HG02798 (cell line): ENCODE measurements at regions not wholly inside any gene's neighbourhood (a gene's known extent, or its start where the extent isn't known, plus 50 kb on each side); places are given as distances from the start of the nearest gene placed in this dataset.

Experiments used
- ATAC-seq: cut with Tn5 transposase; IDR thresholded peaks from one replicate; pipeline ENCODE4 v1.9.1; 2021; ENCODE audit warnings: mild to moderate bottlenecking; ENCODE audit not compliant: unreplicated experiment, poor library complexity

DNA sequence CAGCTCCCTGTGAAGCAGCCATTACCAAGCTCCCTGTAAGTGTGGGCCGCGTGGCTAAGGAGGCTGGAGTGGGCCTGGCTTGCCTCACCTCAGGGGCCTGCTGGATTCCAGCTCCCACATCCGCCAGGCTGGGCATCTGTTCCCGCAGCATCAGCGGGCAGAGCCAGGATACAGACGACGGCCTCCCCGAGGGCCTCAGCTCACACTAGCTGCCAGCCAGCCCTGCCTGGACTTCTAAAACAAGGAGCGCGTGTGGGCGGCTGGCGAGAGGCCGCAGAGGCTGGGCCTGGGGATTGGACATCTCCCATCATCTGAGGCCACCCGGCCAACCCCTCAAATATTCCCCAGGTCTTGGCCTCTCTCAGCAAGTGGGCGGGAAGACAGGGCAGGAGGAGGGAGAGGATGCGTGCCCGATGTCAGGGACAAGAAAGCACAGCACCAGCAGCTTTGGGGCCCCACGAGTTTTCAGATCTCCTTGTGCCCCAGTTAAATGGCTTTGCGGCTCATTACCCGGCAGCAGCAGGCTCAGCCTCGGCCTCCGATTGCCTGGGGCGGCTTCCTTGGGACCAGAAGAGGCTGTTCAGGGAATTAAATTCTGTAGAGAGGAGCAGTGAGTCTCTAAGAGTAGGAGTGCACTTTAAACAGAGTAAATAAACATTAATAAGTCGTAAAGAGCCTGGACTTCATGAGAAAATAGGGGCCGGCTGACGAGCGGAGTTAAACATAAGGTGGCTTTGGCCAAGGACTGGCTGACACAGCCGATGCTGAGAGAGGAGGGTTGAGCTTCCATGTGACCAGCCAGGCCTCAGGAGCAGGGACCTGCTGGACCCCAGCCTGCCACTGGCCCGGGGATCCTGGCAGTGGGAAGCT is 208.9 kb upstream of the C1orf174 start:
- ATAC-seq = no peak

DNA sequence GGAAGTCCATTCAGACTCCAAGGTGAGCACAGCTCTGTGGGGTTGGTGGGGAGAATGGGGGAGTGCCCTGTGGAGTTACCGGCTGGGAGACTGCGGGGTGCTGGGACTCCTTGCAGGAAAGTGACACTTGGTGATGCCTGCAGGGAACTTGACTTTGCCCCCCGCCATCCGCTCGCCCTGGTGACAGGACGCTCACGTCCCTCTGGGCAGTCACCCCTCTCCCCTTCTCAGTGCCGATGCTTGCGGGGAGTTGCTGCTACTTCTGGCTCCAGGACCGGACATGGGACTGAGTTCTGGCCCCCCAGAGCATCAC is 209.5 kb upstream of the C1orf174 start:
- ATAC-seq = no peak

DNA sequence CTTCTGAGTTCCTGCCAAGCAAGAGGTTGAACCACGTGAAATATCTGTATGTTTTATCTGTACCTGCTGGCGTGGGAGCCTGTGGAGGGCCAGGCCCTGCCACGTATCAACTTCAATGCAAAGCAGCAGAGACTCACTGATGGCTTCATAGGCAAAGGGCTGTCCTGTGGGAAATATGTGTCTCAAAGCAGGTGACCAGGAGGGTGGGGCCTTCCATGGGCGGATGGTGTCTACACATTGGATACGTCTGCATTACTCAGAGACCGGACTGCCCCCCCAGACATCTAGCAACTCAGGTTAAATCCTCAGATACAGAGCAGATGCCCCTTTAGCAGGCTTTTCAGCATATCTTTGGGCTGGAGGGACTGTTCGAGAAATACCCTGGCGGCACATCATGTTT is 210.8 kb upstream of the C1orf174 start:
- ATAC-seq = no peak

DNA sequence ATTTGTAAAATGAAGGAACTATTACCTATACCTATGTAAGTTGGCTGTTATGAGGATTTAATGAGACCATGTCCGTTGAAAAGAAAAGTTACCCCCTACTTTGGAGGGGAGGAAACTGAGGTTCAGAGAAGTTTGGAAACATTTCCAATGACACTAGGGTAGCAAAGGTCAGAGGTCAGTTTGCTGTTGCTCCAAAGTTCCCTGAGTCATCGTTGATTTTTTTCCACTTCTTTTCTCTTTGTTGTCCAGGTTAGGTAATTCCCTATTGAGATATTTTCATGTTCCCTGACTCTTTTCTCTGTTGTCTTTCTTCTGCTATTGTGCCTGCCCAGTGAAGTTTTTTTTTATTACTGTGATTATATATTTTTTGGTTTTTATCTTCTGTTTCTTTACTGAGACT is 213.8 kb upstream of the C1orf174 start:
- ATAC-seq = no peak

DNA sequence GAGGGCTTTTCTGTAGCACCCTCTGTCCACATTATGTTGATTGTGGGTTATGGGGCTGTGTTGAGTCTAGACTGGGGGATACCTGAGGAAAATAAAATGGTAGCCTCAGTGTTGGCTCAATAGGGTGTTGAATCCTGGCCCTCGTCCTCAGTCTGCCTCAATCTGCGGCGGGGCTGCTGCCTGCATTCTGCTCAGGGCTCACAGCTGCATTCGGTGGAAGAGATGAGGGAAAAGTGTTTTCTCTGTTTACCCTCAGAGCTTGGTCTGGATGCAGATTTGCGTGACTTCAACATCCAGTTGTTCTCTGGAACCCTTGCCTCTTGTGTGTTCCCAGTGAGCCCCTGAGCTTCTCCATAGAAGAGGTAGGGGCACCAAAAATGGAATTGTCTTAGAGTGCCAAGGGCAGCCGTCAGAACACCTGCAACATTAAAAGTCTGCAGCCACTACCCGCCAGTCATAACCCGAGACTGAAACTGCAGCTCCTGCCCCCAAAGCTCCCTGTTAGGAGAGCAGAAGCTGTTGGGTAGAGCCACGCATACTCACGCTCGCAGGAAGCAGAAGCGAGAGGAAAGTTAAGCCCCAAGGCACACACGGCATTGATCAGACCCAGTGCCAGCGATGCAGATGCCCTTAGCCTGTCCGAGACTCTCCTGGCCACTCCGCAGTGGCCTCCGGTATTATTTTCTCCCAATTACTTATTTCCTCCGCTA is 215.3 kb upstream of the C1orf174 start:
- no peak for ATAC-seq

DNA sequence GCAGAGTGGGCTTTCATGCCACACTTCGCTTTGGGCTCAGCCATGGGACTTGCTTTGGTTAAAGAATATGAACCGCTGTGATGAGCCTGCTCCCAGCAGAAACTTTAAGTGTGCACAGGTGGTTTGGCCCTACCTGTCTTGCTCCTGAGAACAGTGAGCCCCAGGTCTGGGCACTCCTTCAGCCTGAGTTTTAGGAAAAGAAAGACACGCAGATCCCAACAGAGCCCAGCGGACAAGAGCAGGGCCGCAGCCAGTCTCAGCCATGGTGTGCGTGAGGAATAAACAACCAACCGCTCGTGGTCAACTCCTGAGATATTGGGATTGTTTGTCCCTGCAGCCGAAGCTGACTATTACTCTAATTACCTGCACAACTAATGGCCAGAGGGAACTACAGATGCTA is 217.1 kb upstream of the C1orf174 start:
- ATAC-seq = no peak

DNA sequence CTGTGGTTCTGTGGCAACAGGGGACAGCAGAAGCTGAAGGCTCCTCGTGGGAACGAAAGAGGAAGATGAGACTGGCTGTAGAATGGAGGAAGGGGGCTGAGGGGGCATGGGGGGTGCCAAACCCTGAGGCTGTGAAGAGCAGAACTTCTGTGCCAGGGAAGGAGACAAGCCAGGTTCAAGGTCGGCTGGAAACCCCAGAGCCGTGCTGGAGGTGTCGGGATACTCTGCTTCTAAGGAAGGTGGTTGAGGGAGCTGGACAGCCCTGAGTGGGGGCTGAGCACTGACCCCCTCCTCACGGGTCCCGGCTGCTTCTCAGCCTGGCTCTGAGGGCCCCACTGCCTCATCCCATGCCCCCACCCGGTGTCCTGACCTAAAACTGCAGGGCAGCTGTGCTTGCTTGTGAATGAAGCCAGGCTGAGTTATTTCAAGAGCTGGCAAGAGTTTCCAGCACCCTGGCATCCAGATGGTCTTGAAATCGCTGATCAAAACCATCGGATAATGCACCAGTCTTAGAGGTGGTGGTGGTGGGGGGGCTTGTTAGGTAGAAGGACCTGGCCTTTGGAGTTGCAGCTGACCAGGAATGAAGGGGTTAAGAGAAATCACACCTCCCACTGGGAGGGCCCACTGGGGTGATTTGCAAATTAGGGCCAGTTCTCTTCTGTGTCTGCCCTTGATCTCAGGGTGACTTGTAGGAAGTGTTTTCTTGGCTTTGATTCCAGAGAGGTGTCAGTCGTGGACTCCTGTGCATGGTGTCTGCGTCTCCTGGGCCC is 218.9 kb upstream of the C1orf174 start:
- ATAC-seq = no peak

DNA sequence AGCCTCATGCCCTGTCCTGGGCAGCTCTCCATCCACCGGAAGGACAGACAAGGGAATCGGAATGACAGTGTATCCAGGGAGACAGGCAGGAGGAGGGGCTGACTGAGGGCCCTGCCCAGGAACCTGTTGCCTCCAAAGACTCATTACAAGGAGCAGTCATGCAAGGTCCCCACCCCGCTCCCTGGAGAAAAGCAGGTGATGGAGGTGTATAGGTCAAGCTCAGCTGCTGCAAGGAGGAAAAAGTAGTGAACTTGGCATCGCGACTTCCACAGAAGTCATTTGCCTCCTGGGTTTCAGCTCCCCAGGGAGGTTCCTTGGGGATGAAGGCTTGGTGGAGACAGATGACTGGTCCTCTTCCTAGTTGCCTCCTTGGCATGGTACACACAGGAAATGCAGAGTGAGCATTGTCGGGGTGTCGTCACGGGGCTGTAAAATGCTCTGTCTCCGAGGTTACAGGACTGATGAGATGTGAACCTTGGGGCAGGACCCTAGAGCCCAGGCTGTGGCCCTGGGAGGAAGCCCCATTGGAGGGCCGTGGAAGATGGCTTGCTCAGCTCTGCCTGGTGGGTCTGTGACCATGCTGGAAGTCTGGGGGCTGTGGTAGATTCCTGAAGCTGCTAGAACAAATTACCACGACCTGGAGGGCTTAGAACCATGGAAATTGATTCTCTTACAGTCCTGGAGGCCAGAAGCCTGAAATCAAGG is 219.6 kb upstream of the C1orf174 start:
- no peak for ATAC-seq

DNA sequence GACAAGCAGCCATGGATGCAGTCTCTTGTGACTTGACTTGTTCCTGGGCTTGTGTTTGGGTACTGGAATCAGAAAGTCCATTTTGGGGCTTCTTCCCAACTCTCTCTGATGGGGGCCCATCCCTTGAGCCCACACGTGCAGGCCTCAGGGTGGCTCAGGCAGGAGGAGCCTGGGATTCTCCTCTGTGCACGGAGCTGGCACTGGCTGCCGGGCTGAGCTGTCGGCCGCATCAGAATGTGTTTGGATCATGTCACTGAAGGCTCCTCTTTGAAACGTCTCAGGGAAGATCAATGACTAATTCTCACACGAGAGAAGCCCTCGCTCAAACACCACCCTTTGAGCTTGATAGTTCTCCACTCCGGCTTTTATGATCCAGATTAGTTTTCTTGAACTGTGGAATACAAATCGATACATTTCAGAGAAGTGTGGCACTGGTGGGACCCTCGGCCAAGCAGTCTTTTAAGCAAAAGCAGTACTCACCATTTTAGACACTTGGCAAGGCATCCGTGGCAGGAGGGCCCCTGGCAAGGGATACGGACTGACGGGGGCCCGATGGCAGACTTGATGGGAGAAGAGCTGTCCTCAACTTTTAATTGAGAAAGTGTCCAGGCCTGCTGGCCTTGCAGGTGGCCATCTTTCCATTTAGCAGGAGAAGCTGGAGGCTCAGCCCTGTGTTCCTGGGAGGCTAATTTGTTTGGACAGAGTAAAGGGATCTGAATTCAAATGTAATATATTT is 220.7 kb upstream of the C1orf174 start:
- no peak for ATAC-seq

DNA sequence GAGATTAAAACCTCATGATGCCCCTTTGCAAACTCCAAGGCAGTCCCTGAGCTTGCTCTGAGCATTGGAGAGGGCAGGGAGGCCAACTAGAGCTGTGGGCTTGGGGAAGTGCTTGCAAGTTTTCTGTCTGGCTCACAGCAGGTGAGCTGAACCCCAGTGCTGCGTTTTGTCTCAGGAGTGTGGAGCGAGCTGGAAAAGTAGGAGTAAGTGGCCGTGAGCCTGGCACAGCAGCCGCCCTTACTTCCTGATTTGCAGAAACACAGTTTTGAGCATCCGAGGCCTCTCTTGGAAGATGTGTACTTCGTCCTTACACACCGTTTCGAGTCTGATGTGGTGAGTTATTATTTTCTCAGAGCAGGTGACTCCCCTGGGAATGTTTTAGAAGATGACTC is 221.2 kb upstream of the C1orf174 start:
- no peak for ATAC-seq

DNA sequence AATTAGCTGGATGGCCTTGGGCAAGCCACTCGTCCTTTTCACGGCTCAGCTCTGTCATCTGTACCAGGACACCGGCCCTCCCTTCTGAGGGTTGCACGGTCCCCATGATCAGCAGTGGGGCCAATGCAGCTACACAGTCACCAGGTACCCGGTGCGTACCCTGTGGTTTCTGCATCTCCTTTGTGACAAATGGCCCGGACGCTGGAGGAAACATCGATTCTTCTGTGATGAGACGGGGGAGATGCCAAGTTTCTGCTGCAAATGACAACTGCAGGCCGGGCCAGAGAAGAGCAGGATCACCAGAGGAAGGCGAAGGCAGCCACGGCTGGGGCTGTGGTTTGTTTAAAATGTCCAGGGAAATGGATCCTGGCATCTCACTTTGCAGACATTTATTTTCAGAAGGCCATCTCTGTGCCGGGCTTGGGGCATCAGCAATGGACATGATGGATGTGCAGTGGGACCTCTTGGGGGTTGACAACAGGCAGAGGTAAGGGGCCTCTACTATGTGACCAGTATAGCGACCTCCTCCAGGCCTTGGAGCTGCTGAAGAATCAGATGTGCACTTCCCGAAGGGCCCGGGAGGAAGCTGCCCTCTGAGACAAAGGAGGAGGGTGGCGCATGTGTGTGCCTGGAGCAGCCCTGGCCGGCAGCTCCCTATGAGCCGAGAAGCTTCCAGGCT is 221.9 kb upstream of the C1orf174 start:
- no peak for ATAC-seq

DNA sequence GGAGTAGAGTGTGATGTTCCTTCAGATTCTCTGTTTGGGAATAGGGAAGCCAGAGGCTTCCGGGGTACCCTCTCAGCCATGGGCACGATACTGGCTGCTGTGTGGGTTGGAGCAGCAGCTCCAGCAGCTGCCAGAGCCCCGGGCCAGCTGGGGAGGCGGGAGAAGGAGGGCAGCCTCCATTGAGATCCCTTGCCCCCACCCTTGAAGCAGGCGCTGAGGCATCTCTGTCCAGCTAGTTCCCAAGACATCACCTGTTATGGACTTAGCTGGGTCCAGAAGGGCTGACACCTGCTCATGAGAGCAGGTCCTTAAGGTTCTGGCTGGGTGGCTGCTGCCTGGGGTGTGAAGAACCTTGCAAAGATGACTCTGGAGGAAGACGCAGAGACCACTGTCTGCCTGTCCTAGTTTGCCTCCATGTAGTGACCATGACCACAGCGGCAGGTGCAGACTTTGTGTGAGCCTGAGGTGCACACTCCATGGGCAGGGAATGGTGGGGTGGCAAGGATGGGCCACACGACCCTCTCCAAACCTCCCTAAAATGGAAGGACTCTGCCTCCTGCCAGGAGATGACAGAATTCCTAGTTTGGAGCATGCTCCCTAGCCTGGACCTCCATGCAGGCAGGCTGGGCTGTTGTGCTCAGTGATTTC is 222.6 kb upstream of the C1orf174 start:
- ATAC-seq = no peak

DNA sequence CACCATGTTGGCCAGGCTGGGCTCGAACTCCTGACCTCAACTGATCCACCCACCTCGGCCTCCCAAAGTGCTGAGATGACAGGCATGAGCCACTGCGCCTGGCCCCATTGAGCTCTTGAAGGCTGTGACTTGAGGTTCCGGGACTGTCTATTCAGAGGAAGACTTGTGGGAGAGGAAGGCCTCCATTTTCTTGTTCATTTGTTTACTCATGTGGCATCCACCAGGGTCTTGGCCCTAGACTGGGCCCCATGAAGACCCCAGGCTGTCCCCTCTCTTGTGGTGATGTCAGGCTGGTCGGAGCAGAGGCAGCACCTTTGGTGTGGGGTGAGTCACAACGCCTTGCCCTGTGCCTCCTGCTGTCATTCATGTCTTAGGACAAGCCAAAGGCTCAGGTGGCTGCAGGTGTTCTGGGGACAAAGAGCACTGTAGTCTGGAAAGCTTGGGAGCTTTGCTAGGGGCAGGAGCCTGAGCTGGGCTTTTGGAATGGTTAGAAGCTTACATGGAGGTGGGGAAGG is 224.6 kb upstream of the C1orf174 start:
- no peak for ATAC-seq

DNA sequence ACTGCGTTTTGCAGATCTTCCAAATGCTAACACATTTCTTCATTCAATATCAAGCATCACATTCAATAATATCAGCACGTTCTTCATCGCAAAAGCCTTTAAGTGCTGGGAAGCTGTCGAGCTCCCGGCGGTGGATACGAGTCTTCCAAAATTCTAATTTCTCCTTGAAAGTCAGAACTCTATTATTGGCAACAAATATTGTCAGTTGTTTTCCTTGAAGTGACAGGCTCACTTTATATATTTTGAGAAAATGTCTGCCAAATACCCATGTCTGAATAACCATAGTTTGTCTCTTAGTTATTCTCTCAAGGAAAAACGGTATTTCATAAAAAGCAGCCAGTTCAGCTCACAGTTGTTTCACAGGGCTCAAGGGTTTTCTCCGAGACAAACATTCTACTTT is 226.2 kb upstream of the C1orf174 start:
- no peak for ATAC-seq

DNA sequence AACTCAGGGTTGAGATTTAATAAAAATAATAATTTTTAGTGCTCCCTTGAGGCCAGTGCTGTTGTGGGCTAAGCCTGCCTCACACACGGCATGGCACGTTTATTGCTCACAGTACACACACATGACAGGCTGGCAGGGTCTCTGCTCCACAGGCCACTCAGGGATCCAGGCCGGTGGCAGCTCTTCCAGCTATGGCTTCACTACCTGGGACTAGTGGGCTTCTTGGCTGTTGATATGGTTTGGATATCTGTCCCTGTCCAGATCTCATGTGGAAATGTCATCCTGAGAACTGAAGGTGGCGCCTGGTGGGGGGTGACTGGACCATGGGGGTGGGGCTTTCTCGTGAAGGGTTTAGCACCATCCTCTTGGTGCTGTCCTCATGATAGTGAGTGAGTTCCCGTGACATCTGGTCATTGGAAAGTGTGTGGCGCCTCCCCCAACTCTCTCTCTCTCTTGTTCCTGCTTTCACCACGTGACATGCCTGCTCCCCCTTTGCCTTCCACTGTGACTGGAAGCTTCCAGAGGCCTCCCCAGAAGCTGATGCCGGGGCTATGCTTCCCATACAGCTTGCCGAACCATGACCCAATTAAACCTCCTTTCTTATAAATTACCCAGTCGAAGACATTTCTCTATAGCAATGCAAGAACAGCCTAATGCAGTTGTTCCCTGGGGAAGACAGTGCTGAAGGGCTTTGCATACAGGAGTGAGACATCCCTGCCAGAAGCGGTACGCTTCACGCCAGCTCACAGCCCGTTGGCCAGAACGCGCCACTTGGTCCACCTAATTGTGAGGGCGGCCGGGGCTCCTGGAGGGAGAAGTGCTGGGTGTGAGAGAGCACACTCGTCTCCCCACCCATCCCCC is 226.9 kb upstream of the C1orf174 start:
- no peak for ATAC-seq

DNA sequence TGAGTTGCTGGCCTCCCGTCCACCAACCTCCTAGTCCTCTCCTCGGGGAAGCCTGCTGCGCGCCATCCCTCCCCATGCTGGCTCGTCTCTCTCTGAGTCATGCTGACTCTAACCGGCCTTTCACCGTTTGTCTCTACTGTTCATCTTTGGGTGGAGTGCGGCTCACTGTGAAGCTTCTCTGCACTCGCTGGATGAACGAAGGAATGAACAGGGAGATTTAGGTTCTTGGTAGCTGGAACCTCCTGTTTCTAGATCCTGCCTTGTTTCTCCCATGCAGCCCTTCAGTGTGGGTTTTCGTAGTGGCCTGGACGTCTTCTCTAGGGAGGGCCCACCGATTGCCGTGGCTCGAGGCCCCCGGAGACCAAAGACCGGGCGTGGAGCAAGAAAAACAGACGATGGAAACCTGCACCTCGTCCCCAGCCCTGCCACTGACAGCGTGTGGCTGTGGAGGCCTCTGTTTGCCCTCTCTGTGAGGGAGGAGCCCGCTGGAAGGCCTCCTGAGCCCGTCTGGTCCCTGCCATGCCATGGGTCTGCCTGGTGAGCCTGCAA is 227.6 kb upstream of the C1orf174 start:
- no peak for ATAC-seq

DNA sequence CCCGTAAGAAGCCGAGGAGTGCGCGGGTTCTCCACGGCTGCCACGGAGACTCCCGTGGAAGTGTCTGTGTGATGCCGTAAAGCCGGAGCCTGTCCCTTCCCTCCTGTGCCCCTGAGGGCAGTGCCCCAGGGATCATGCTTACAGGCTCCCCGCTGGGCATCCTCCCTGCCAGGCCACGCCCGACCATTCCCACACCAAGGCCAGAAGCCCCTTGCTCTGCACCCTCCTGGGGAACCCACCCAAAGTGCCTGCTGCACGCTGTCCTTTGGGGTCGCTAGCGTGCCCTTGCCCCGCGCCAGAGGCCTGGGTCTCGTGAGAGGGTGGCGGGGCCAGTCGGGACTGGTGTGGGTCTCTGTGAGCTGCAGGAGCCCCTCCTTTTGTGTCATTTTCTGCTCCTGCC is 228.5 kb upstream of the C1orf174 start:
- ATAC-seq = no peak

DNA sequence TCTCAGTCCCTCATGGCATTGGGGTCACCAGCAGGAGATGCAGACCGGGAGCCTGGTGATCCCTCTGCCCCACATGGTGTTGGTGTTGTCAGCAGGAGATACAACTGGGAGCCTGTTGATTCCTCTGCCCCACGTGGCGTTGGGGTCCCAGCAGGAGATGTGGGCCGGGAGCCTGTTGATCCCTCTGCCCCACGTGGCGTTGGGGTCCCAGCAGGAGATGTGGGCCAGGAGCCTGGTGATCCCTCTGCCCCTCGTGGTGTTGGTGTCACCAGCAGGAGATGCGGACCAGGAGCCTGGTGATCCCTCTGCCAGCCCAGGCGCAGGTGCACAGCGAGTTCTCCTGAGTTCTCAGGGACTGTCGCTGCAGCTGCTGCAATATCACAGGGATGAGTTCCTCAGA is 229.6 kb upstream of the C1orf174 start:
- ATAC-seq = no peak
